HepG2 (cell line): ENCODE measurements at regions not wholly inside any gene's neighbourhood (a gene's known extent, or its start where the extent isn't known, plus 50 kb on each side); places are given as distances from the start of the nearest gene placed in this dataset.

Experiments
- ATAC-seq: fragments of 200-7000 bp; cut with Tn5 transposase; 3 replicates; pipeline ENCODE4 v1.9.1; 2020; ENCODE audit warnings: mild to moderate bottlenecking, moderate library complexity
- BruUV-seq: library from RNA; stranded (reverse); fragments of 400-500 nt; replicated peaks from 2 replicates; lab custom pipeline; 2021; lab: Mats Ljungman, UMichigan
- CTCF ChIA-PET: fragments of 300-600 bp; formaldehyde crosslinking; extraction: SDS; loops from one replicate; lab custom pipeline; 2021; ENCODE audit warnings: low total read pairs, inconsistent platforms, low intra/inter-chr PET ratio; lab: Yijun Ruan, JAX
- POLR2A ChIA-PET: fragments of 350-600 bp; sonication (Branson Sonifier 250); formaldehyde crosslinking; loops from one replicate; lab custom pipeline; 2020; ENCODE audit warnings: antibody characterized with exemption, inconsistent platforms; lab: Yijun Ruan, JAX
- DNase-seq: peaks from one replicate; pipeline ENCODE4 v3.0.0-alpha.2; 2015; ENCODE audit warnings: low spot score
- FAIRE-seq: peaks from 3 replicates; lab custom pipeline; 2011; peaks lifted over from hg19 to GRCh38; lab: Jason Lieb, UNC
- H2AFZ ChIP-seq: one replicate; pipeline ENCODE4 v1.6.1; 2011; ENCODE audit warnings: low read length, inconsistent platforms
- H3K27ac ChIP-seq: fragments of 300-600 bp; 3 replicates; pipeline ENCODE4 v1.8.0; 2011; ENCODE audit warnings: mixed run types, mild to moderate bottlenecking, mixed read lengths, low read length, inconsistent platforms; ENCODE audit not compliant: insufficient read depth; ENCODE audit errors: extremely low read length
- H3K27me3 ChIP-seq, 2 experiments: fragments of 200-600 bp in 1 of 2; 2 replicates in 1 of 2; 3 replicates in 1 of 2; pipeline versions ENCODE4 v1.6.0 to v1.8.0; 2011; ENCODE audit warnings: low read length in 2 of 2, mild to moderate bottlenecking in 2 of 2, moderate library complexity in 2 of 2, inconsistent platforms in 1 of 2; ENCODE audit not compliant: insufficient read depth in 2 of 2, control insufficient read depth in 1 of 2
- H3K36me3 ChIP-seq, 2 experiments: fragments of 200-600 bp in 1 of 2; replicated peaks in 1 of 2; 2 replicates in 1 of 2; 3 replicates in 1 of 2; pipeline versions ENCODE4 v1.5.1 to v1.8.0; 2011; ENCODE audit warnings: low read length in 2 of 2, inconsistent platforms in 1 of 2; ENCODE audit not compliant: insufficient read depth in 2 of 2, control insufficient read depth in 1 of 2
- H3K4me1 ChIP-seq: 2 replicates; pipeline ENCODE4 v1.5.1; 2012; ENCODE audit warnings: low read length, inconsistent platforms; ENCODE audit not compliant: insufficient read depth
- H3K4me2 ChIP-seq: 2 replicates; pipeline ENCODE4 v1.6.0; 2011; ENCODE audit warnings: low read depth, low read length, inconsistent platforms
- H3K4me3 ChIP-seq, 3 experiments: fragments of 200-600 bp in 1 of 3; sonication (generic), shearing (Covaris generic) in 1 of 3; replicated peaks in 1 of 3; 2 replicates each; pipeline ENCODE4 v1.5.1; 2011 to 2016; ENCODE audit warnings: low read length in 3 of 3, inconsistent platforms in 2 of 3, low read depth in 2 of 3, mild to moderate bottlenecking in 2 of 3, control low read depth in 1 of 3, mixed read lengths in 1 of 3; ENCODE audit not compliant: insufficient read depth in 1 of 3
- H3K79me2 ChIP-seq: one replicate; pipeline ENCODE4 v1.6.1; 2011; ENCODE audit warnings: low read length, inconsistent platforms; ENCODE audit not compliant: insufficient read depth
- H3K9ac ChIP-seq: 2 replicates; pipeline ENCODE4 v1.6.0; 2011; ENCODE audit warnings: mild to moderate bottlenecking, low read depth, low read length, inconsistent platforms; ENCODE audit not compliant: insufficient read depth
- H3K9me3 ChIP-seq: 2 replicates; pipeline ENCODE4 v1.5.1; 2012; ENCODE audit warnings: mild to moderate bottlenecking, low read length
- H4K20me1 ChIP-seq: 2 replicates; pipeline ENCODE4 v1.6.0; 2011; ENCODE audit warnings: inconsistent platforms, mild to moderate bottlenecking, low read length, moderate library complexity; ENCODE audit not compliant: insufficient read depth
- FOXC1 ChIP-seq: sonication (generic); formaldehyde crosslinking; IDR thresholded peaks from 2 replicates; pipeline ENCODE4 v1.8.0; 2022; ENCODE audit warnings: mild to moderate bottlenecking, missing genetic modification reagents, borderline replicate concordance
- HCFC1 ChIP-seq: fragments of 150-350 bp; IDR thresholded peaks from 2 replicates; pipeline ENCODE4 v1.6.1; 2014; ENCODE audit warnings: low read depth, low read length
- MAF1 ChIP-seq: sonication (generic); formaldehyde crosslinking; IDR thresholded peaks from 2 replicates; pipeline ENCODE4 v1.5.0; 2020; ENCODE audit warnings: missing genetic modification reagents, borderline replicate concordance
- ZNF7 ChIP-seq: IDR thresholded peaks from 2 replicates; pipeline ENCODE4 v1.6.1; 2016; ENCODE audit warnings: missing biosample characterization, missing genetic modification reagents
- WGBS: methylation state at CpG from one replicate; pipeline ENCODE4 v1.1.6; 2017; ENCODE audit warnings: low lambda C conversion rate; 5-methylcytosine and 5-hydroxymethylcytosine counted together
- in situ Hi-C: cut with HindIII; loops from 2 replicates; pipeline ENCODE4 v1.10.0; 2017; ENCODE audit warnings: low pct_unique_long_range_greater_than_20kb; ENCODE audit not compliant: extremely low pct_ligation_motif_present
- intact Hi-C: fragments of 100-400 bp; cut with micrococcal nuclease; formaldehyde crosslinking; loops from one replicate; pipeline ENCODE4 v1.10.0; 2022; ENCODE audit not compliant: unreplicated experiment
- TF ChIP-seq, protein P1 (sequence below): fragments of 450-650 bp; IDR thresholded peaks from 2 replicates; pipeline ENCODE4 v1.6.1; 2017
- TF ChIP-seq, protein P2 (sequence below): sonication (generic); formaldehyde crosslinking; IDR thresholded peaks from 2 replicates; pipeline ENCODE4 v1.8.1; 2022; ENCODE audit warnings: mild to moderate bottlenecking, missing genetic modification reagents
- TF ChIP-seq, protein P3 (sequence below): sonication (generic); formaldehyde crosslinking; conservative IDR thresholded peaks from 2 replicates; pipeline ENCODE4 v1.4.0; 2020; ENCODE audit warnings: missing genetic modification reagents

DNA sequence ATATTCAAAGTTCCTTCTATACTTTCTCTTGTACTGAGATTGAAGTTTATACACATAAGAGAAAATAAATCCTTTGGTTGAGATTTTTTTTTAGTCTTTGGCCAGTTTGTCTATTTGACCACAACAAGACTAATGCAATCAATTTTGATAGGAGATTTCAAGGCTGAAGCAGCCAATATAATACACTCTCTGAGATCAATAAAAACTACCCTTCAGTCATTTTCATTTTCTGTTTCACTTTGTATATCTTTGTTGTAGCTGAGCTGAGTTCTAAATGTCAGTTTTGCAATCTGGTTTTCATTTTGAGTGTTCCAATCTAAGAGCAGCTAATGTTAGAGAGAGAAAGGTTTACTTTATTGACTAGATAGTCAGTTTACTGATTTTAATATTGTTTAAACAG, 623.8 kb upstream of the ROBO1 start (continued):
- TF ChIP-seq MAF1 (CRISPR knock-in tag): no peak
- TF ChIP-seq, all 625 proteins: peak for 0

DNA sequence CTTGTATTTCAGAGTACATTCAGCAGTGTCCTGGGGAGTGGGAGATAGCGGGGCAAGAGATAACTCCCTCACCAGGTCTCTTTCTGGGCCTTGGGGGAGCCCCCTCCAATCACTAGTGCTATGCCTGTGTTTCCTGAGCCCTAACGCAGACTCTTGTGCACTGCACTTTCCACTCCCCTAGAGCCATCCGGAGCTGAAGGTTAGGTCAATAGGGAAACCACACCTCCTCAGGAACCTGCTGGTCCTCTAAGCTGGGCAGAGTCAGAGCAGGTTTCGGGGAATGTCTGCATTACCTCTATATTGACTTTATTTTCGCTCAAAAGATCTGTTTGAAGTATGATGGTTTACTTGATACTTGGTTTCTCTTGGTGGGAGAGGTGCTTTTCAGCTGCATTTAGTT, 617.0 kb upstream of the ROBO1 start:
- POLR2A ChIA-PET: no interaction called here
- H3K4me3 ChIP-seq: no peak overlapping the region
- H3K9me3 ChIP-seq: no peaks in the 10 kb centered on the region
- no peaks in the 10 kb centered on the region for H3K4me1 ChIP-seq
- intact Hi-C loops: no loop called here
- CTCF ChIA-PET: no interaction called here
- ATAC-seq: no peak; the same call in 2 of the 3 replicates
- BruUV-seq: no TSS peak
- no peak overlapping the region for H3K27ac ChIP-seq
- TF ChIP-seq, protein P1, sequence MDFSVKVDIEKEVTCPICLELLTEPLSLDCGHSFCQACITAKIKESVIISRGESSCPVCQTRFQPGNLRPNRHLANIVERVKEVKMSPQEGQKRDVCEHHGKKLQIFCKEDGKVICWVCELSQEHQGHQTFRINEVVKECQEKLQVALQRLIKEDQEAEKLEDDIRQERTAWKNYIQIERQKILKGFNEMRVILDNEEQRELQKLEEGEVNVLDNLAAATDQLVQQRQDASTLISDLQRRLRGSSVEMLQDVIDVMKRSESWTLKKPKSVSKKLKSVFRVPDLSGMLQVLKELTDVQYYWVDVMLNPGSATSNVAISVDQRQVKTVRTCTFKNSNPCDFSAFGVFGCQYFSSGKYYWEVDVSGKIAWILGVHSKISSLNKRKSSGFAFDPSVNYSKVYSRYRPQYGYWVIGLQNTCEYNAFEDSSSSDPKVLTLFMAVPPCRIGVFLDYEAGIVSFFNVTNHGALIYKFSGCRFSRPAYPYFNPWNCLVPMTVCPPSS: no peak
- TF ChIP-seq ZNF7 (CRISPR knock-in tag): no peak
- no peak for TF ChIP-seq HCFC1
- TF ChIP-seq, protein P2, sequence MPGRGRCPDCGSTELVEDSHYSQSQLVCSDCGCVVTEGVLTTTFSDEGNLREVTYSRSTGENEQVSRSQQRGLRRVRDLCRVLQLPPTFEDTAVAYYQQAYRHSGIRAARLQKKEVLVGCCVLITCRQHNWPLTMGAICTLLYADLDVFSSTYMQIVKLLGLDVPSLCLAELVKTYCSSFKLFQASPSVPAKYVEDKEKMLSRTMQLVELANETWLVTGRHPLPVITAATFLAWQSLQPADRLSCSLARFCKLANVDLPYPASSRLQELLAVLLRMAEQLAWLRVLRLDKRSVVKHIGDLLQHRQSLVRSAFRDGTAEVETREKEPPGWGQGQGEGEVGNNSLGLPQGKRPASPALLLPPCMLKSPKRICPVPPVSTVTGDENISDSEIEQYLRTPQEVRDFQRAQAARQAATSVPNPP (CRISPR knock-in tag): no peak
- TF ChIP-seq, protein P3, sequence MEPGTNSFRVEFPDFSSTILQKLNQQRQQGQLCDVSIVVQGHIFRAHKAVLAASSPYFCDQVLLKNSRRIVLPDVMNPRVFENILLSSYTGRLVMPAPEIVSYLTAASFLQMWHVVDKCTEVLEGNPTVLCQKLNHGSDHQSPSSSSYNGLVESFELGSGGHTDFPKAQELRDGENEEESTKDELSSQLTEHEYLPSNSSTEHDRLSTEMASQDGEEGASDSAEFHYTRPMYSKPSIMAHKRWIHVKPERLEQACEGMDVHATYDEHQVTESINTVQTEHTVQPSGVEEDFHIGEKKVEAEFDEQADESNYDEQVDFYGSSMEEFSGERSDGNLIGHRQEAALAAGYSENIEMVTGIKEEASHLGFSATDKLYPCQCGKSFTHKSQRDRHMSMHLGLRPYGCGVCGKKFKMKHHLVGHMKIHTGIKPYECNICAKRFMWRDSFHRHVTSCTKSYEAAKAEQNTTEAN: no peak
- TF ChIP-seq FOXC1: no peak
- TF ChIP-seq, all 625 proteins: peak for 0
- H2AFZ ChIP-seq: no peak overlapping the region
- no peak for DNase-seq
- H3K79me2 ChIP-seq: no peaks in the 10 kb centered on the region
- H3K4me2 ChIP-seq: no peak overlapping the region
- 2% methylated on average over 4 of the region's 5 CpGs for WGBS
- H4K20me1 ChIP-seq: no peaks in the 10 kb centered on the region
- no peaks in the 10 kb centered on the region for H3K36me3 ChIP-seq
- in situ Hi-C loops: no loop called here
- no peaks in the 10 kb centered on the region for H3K27me3 ChIP-seq
- H3K9ac ChIP-seq: no peak overlapping the region
- FAIRE-seq: no peak
